ENCODE measurements at regions not wholly inside any gene's neighbourhood (a gene's known extent, or its start where the extent isn't known, plus 50 kb on each side); places are given as distances from the start of the nearest gene placed in this dataset.
A peak's percentile ranks its signal among the peaks of the same experiment; 100 is the strongest.

GRCh38 chr15:31236184-31237042 lies 90.2 kb upstream of the KLF13 start:
- no peaks in the 10 kb centered on the region for H3K36me3 Mint-ChIP-seq (ENCODE audit: low read depth)
- no peak for ATAC-seq
- H3K27ac Mint-ChIP-seq, result no peak overlapping the region
- peaks cover 16% of the 10 kb centered on the region for H3K4me1 Mint-ChIP-seq
- DNase-seq, result no peak
- no peaks in the 10 kb centered on the region for H3K9me3 Mint-ChIP-seq
- no peaks in the 10 kb centered on the region for H3K27me3 Mint-ChIP-seq
- no peak overlapping the region for H3K4me3 Mint-ChIP-seq

GRCh38 chr15:31237043-31237324 lies 89.7 kb upstream of the KLF13 start:
- ATAC-seq, result no peak
- H3K27me3 Mint-ChIP-seq, result no peaks in the 10 kb centered on the region
- no peak overlapping the region for H3K4me3 Mint-ChIP-seq
- no peak overlapping the region for H3K27ac Mint-ChIP-seq
- peaks cover 22% of the 10 kb centered on the region for H3K4me1 Mint-ChIP-seq
- no peak for DNase-seq
- H3K36me3 Mint-ChIP-seq (ENCODE audit: low read depth), result no peaks in the 10 kb centered on the region
- H3K9me3 Mint-ChIP-seq, result no peaks in the 10 kb centered on the region

GRCh38 chr15:31238906-31239305 lies 87.7 kb upstream of the KLF13 start:
- peaks cover 24% of the 10 kb centered on the region for H3K4me1 Mint-ChIP-seq
- H3K9me3 Mint-ChIP-seq, result no peaks in the 10 kb centered on the region
- ATAC-seq, result no peak
- no peaks in the 10 kb centered on the region for H3K27me3 Mint-ChIP-seq
- H3K36me3 Mint-ChIP-seq (ENCODE audit: low read depth), result no peaks in the 10 kb centered on the region
- no peak overlapping the region for H3K27ac Mint-ChIP-seq
- no peak for DNase-seq
- no peak overlapping the region for H3K4me3 Mint-ChIP-seq

GRCh38 chr15:31239409-31239808 lies 87.2 kb upstream of the KLF13 start:
- no peaks in the 10 kb centered on the region for H3K27me3 Mint-ChIP-seq
- no peak overlapping the region for H3K27ac Mint-ChIP-seq

GRCh38 chr15:31241888-31242522 lies 84.6 kb upstream of the KLF13 start:
- no peaks in the 10 kb centered on the region for H3K9me3 Mint-ChIP-seq
- H3K27me3 Mint-ChIP-seq, result no peaks in the 10 kb centered on the region
- H3K4me1 Mint-ChIP-seq, result peaks cover 23% of the 10 kb centered on the region
- ATAC-seq (peak; percentile 80), DNase-seq (no peak)
- H3K27ac Mint-ChIP-seq, result no peak overlapping the region
- H3K4me3 Mint-ChIP-seq, result no peak overlapping the region
- H3K36me3 Mint-ChIP-seq (ENCODE audit: low read depth), result no peaks in the 10 kb centered on the region

More at GRCh38 chr15:31239409-31239808, 87.2 kb upstream of the KLF13 start:
- no peak overlapping the region for H3K4me3 Mint-ChIP-seq
- no peaks in the 10 kb centered on the region for H3K9me3 Mint-ChIP-seq
- peaks cover 23% of the 10 kb centered on the region for H3K4me1 Mint-ChIP-seq
- ATAC-seq (no peak), DNase-seq (no peak)
- H3K36me3 Mint-ChIP-seq (ENCODE audit: low read depth), result no peaks in the 10 kb centered on the region

GRCh38 chr15:31243895-31244294 lies 82.7 kb upstream of the KLF13 start:
- Mint-ChIP-seq H3K27ac (no peak overlapping the region), H3K9me3 (no peaks in the 10 kb centered on the region), H3K4me3 (no peak overlapping the region), H3K27me3 (no peaks in the 10 kb centered on the region), H3K36me3 (ENCODE audit: low read depth) (no peaks in the 10 kb centered on the region), H3K4me1 (peaks cover 22% of the 10 kb centered on the region)
- no peak for DNase-seq
- no peak for ATAC-seq

- no peak for ATAC-seq
- Mint-ChIP-seq H3K27me3 (no peaks in the 10 kb centered on the region), H3K27ac (no peak overlapping the region), H3K9me3 (no peaks in the 10 kb centered on the region), H3K4me3 (no peak overlapping the region), H3K4me1 (peaks cover 15% of the 10 kb centered on the region), H3K36me3 (ENCODE audit: low read depth) (no peaks in the 10 kb centered on the region)
- DNase-seq, result no peak
These were observed 81.4 kb upstream of the KLF13 start for GRCh38 chr15:31245135-31245689.

- no peaks in the 10 kb centered on the region for H3K27me3 Mint-ChIP-seq
These were observed 80.9 kb upstream of the KLF13 start for GRCh38 chr15:31245756-31246155.

GRCh38 chr15:31247404-31247803 lies 79.2 kb upstream of the KLF13 start:
- no peaks in the 10 kb centered on the region for H3K36me3 Mint-ChIP-seq (ENCODE audit: low read depth)
- no peak overlapping the region for H3K27ac Mint-ChIP-seq
- H3K4me1 Mint-ChIP-seq, result no peaks in the 10 kb centered on the region
- H3K9me3 Mint-ChIP-seq, result no peaks in the 10 kb centered on the region
- H3K4me3 Mint-ChIP-seq, result no peak overlapping the region
- no peak for ATAC-seq
- DNase-seq, result no peak
- no peaks in the 10 kb centered on the region for H3K27me3 Mint-ChIP-seq

More at GRCh38 chr15:31245756-31246155, 80.9 kb upstream of the KLF13 start:
- no peak for ATAC-seq
- no peak overlapping the region for H3K27ac Mint-ChIP-seq
- H3K9me3 Mint-ChIP-seq, result no peaks in the 10 kb centered on the region
- H3K36me3 Mint-ChIP-seq (ENCODE audit: low read depth), result no peaks in the 10 kb centered on the region
- H3K4me3 Mint-ChIP-seq, result no peak overlapping the region
- no peak for DNase-seq
- H3K4me1 Mint-ChIP-seq, result peaks cover 13% of the 10 kb centered on the region

- Mint-ChIP-seq H3K4me1 (no peaks in the 10 kb centered on the region), H3K4me3 (no peak overlapping the region), H3K27ac (no peak overlapping the region), H3K27me3 (no peaks in the 10 kb centered on the region), H3K36me3 (ENCODE audit: low read depth) (no peaks in the 10 kb centered on the region), H3K9me3 (no peaks in the 10 kb centered on the region)
- ATAC-seq (no peak), DNase-seq (no peak)
These were observed 78.4 kb upstream of the KLF13 start for GRCh38 chr15:31248263-31248662.

- Mint-ChIP-seq H3K27ac (no peak overlapping the region), H3K27me3 (no peaks in the 10 kb centered on the region), H3K9me3 (no peaks in the 10 kb centered on the region), H3K4me3 (no peak overlapping the region), H3K4me1 (no peaks in the 10 kb centered on the region), H3K36me3 (ENCODE audit: low read depth) (no peaks in the 10 kb centered on the region)
- ATAC-seq (no peak), DNase-seq (no peak)
These were observed 77.7 kb upstream of the KLF13 start for GRCh38 chr15:31248951-31249350.

- no peak for ATAC-seq
- no peak for DNase-seq
- Mint-ChIP-seq H3K4me3 (no peak overlapping the region), H3K27ac (no peak overlapping the region), H3K4me1 (peaks cover 8% of the 10 kb centered on the region), H3K27me3 (no peaks in the 10 kb centered on the region), H3K9me3 (no peaks in the 10 kb centered on the region), H3K36me3 (ENCODE audit: low read depth) (no peaks in the 10 kb centered on the region)
These were observed 76.6 kb upstream of the KLF13 start for GRCh38 chr15:31250033-31250432.

- Mint-ChIP-seq H3K36me3 (ENCODE audit: low read depth) (no peaks in the 10 kb centered on the region), H3K27me3 (no peaks in the 10 kb centered on the region), H3K4me3 (no peak overlapping the region), H3K27ac (no peak overlapping the region), H3K9me3 (no peaks in the 10 kb centered on the region), H3K4me1 (peaks cover 16% of the 10 kb centered on the region)
- ATAC-seq, result no peak
- DNase-seq, result no peak
These were observed 75.5 kb upstream of the KLF13 start for GRCh38 chr15:31251165-31251564.

- no peaks in the 10 kb centered on the region for H3K36me3 Mint-ChIP-seq (ENCODE audit: low read depth)
- no peak overlapping the region for H3K27ac Mint-ChIP-seq
- DNase-seq (no peak), ATAC-seq (no peak)
- H3K27me3 Mint-ChIP-seq, result no peaks in the 10 kb centered on the region
- peaks cover 26% of the 10 kb centered on the region for H3K4me1 Mint-ChIP-seq
- H3K9me3 Mint-ChIP-seq, result no peaks in the 10 kb centered on the region
- no peak overlapping the region for H3K4me3 Mint-ChIP-seq
These were observed 74.4 kb upstream of the KLF13 start for GRCh38 chr15:31252171-31252785.

Measured in activated naive CD8-positive, alpha-beta T cell treated with anti-CD3 and anti-CD28 coated beads, Interleukin-2, amount 50 U/mL, for 24 hours (primary cell).